Activated naive CD4-positive, alpha-beta T cell treated with anti-CD3 and anti-CD28 coated beads, Interleukin-2, amount 50 U/mL, for 16 hours (primary cell): ENCODE measurements at regions not wholly inside any gene's neighbourhood (a gene's known extent, or its start where the extent isn't known, plus 50 kb on each side); places are given as distances from the start of the nearest gene placed in this dataset.
"Not testable (repeated sequence)": the region's sequence is repeated elsewhere in the genome, so short reads cannot be mapped to it uniquely, and the experiment has no call there.

Experiments used
- DNase-seq: peaks from one replicate; pipeline ENCODE4 v3.0.0-alpha.2; 2020

DNA sequence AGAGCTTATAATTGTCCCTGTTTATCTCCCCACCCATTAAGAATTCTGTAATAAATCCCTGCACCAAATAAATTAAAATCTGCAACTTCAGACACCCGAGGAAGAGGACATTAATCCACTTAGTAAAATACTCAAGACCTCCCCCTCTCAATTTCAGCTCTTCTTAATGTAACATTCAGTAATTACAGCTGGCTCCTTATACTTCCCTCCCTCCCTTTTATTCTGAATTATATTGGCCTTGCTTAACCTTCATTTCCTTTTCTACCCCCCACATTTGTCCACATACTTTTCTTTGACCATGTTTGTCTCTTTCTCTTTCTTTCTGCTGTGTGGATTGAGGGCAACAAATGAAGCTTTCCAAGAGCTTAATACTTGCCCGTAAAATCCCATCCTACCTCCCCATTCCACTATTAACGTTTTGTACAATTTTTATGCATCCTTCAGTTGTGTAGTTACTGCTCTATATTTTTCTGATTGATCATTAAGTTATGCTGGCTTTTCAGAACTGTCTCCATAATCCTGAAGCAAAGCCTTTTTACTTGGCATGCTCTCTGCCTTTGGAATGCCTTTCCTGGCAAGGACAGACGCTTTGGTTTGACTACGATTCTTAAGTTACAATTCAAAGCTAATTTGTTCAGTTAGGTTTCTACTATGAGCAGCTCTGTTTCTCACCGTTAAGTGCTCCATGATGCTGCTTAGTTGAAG is 580.1 kb downstream of the ZEB2 start:
- no peak for DNase-seq

DNA sequence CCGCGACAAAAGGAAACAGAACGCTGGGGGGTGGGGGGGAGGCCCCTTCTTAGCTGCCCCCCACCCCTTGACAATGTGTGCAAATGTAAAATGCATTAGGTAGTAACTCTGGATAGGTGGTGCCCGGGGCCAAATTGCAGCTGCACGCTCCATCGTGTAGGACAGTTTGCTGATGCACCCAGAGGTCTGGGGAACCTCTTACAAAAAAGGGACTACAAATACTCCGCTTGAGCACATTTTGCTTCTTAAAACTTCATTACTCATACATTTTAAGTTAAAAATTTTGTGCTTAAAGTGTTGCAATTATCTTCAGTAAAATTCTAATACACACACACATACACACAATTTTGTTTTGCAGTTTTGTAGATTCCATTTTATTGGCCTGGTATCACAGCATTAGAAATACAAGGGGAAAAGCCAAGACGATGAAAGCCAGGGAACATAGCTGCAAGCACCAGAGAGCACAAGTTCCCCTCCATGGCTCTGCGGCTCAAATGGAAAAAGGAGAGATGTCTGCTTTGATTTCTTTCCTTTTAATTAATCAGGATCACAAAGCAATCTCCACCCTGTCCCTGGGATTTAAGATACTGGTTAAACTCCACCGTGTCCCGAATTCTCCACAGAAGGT is 582.1 kb downstream of the ZEB2 start:
- DNase-seq = no peak

DNA sequence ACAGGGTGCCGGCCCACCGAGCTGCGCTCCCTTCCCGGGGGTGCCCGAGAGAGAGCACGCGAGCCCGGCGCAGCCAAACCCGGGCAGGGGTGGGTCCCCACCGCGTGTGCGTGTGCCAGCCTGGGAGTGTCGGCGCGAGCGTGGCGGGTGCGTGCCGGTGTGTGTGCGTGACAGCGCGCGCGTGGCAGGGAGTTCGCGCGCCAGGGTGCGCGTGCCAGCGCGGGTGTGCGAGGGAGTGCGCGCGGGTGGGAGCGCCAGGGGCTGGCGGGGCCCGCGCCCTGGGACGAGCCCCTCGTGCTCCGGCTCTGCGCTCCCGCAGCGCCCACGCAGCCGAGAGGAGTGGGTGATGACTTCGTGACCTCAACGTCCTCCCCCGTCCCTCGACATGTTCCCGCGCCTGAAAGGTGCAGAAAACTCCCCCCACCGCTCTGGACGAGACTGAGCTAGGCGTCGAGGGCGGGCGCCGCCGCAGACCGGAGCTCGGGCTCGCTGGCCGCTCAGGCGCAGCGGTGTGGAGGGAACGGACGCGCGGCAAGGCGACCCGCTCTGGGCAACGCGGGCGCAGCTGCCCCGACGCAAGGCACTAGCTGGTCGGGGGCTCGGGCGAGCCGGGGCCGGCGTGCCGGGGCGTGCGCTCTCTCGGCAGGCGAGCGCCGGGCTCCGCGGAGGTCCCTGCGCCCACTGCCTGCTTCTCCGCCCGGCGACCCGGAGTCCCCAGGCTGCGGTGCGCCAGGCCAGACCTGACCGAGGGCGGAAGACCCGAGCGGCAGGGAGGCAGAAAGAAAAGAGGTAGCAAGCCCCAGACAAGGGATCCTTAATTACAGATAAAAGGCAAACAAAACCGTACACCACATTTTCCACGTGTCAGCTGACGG is 582.8 kb downstream of the ZEB2 start:
- peak; percentile 13 for DNase-seq

DNA sequence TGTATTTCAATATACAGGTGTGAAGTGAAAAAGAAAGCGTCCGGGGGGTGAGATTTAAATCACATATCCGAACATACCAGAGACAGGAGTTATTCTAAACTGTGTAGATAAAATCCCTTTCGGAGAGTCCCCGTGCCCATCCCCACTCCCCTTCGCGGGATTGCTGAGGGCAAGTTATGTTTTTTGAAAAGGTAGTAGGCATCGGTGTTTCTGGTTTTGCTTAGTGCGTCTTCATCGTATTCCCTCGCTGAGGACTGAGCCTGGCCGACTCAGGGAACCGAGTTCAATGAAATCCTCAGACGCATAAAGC is 583.4 kb downstream of the ZEB2 start:
- DNase-seq = no peak

DNA sequence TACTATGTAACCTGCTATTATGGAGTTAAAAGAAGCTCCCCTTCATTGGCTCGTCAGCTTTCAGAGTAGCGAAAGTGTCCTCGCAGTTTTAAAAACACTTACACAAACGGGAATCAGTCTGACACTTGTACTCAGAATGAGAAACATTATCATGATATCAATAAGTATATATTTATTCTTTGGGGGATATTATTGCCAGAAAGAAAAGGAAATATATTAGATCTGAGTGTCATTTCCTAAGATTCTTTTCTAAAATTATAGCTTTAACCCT is 584.5 kb downstream of the ZEB2 start:
- no peak for DNase-seq

DNA sequence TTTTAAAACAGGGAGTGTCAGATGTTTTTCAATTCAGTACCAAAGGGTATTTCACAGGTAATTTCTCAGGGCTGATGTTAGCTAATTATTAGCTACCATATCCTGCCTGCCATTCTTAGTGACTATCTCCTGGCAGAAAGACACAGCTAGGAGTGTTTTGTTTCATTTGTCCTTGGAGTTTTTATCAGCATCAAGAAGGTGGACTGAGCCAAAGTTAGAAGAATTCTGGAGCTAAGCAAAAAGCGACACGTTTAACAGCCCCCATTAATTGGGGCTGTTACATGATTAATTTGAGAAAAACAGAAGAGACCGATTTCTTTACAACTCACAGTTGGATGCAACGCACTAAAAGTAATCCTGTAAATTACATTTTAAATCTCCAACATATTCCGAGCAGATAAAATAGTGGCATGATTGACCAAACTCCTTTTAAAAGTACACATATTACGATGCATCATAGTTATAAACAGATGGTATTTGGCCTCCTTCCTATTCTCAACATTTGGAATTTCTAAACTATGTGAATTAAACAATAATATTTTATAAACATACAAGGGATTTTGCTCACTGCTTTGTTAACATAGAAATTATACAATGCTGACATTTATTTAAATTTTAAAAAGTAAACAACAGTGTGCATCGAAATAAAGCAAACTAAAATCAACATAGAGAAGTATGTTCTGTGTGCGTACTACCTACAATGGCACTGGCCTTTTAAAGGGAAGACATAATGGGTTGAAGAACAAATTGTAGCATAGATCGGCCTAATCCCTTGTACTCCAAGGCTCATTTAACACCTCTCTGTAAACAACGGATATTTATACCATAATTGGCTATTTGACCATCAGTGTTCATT is 585.1 kb downstream of the ZEB2 start:
- DNase-seq = no peak

DNA sequence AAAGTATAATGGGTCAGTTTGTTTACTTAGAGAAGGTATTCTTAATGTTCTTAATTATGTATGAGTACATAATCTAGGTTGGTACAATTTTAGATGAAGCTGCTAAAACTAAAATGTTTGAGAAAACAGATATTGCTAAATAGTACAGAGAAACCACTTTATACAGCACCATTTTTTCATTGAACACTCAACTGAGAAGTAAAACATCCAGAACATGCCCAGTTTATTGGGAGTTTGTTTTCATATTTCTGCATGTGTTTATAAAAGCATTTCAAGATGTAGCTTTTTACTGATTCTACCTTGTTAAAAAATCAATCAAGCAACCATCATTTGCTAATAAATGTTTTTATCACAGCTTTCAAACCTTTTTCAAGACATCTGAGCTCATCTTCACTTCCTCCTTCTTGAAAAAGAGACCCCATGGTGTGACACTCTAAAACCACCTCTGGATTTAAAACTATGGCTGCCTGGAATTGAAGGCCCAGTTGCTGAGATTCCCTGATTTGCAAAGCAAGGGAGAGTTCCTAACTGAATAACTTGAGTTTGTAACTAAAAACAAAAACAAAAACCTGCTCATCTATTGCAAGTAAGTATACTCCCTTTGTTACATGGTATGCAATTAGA is 585.9 kb downstream of the ZEB2 start:
- DNase-seq = no peak

DNA sequence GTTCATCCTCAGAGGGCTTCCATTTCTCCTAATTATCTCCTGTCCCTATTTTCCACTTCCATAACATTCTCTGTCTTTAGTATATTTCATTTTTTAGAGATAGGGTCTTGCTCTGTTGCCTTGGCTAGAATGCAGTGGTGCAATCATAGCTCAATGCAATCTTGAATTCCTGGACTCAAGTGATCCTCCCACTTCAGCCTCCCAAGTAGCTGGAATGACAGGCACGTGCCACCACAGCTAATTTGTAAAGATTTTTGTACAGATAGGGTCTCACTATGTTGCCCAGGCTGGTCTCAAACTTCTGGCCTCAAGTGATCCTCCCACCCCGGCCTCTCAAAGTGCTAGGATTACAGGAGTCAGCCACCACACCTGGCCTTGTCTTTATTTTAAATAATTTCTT is 589.0 kb downstream of the ZEB2 start:
- no peak for DNase-seq

DNA sequence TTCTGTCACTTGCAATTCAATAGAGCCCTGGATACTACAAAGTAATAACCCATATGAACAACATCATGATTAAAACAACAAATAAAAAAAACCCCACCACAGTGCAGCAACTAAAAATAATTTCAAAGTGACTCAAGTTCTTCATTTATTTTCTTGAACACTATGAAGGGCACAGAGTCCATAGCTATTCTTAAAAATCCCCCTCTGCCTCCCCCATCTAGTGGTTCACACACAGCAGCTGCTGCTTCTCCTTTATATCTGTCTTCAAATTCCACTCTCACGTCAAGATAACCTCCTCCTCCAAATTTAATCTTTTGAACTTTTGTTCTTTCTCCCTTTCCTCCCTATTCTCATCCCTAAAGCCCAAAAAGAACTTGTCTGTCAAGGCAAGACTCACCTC is 591.3 kb downstream of the ZEB2 start:
- no peak for DNase-seq

DNA sequence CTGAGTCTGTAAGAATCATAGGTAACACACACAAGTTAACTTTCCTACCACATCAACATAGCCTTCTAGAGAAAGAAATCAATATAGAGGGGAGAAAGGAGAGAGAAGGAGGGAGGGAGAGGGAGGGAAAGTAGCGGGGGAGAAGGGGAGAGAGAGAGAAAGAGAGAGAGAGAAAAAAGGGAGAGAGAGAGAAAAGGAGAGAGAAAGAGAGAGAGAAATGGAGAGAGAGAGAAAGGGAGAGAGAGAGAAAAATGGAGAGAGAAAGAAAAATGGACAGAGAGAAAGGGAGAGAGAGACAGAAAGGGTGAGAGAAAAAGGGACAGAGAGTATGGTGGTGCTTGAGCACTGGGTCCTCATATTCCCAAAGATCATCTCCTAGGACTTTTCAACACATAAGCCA is 591.7 kb downstream of the ZEB2 start:
- no peak for DNase-seq

DNA sequence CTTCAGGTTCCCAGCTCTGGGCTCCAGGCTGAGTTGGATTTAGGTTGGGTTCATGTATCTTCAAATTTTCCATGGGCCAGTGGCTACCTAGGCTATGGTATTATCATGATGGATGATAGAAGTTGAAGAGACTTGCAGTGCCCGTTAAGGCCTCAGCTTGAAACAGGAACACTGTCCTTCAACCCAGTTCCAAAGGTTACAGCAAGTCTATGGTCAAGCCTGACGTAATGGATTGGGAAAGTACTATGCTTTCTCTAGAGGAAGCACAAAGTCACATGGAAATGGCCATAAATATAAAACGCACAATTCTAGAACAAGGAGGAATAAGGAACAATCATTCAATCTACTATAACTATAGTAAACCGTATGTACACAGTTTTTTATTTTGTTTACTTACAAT is 593.2 kb downstream of the ZEB2 start:
- no peak for DNase-seq

DNA sequence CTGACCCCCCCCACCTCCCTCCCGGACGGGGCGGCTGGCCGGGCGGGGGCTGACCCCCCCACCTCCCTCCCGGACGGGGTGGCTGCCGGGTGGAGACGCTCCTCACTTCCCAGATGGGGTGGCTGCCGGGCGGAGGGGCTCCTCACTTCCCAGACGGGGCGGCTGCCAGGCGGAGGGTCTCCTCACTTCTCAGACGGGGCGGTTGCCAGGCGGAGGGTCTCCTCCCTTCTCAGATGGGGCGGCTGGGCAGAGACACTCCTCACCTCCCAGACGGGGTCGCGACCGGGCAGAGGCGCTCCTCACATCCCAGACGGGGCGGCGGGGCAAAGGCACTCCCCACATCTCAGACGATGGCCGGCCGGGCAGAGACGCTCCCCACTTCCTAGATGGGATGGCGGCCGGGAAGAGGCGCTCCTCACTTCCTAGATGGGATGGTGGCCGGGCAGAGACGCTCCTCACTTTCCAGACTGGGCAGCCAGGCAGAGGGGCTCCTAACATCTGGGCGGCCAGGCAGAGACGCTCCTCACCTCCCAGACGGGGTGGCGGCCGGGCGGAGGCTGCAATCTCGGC is 597.6 kb downstream of the ZEB2 start:
- DNase-seq = not testable (repeated sequence)

DNA sequence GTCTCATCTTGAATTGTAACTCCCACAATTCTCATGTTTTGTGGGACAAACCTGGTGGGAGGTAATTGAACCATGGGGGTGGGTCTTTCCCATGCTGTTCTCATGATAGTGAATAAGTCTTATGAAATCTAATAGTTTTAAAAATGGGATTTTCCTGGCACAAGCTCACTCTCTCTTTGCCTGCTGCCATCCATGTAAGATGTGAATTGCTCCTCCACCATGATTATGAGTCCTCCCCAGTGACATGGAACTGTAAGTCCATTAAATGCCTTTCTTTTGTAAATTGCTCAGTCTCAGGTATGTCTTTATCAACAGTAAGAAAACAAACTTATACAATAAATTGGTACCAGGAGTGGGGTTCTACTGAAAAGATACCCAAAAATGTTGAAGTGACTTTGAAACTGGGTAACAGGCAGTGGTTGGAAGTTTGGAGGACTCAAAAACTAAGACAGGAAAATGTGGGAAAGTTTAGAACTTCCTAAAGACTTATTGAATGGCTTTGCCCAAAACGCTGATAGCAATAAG is 601.4 kb downstream of the ZEB2 start:
- DNase-seq = no peak

DNA sequence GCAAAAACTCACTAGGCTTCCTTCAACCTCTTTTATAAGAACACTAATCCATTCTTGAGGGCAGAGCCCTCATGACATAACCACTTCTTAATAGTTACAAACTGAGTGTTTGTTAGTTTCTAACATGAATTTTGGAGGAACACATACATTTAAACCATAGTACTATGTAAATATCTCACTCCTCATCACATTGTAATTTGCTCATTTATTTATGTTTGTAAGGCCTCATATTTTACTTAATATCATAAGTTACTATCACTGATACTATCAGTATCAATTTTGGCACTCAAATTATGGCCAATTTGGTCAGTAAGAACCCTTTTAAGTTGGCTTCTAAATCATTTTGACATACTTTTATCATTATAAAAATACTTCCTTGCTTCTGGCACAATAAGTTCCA is 603.1 kb downstream of the ZEB2 start:
- no peak for DNase-seq

DNA sequence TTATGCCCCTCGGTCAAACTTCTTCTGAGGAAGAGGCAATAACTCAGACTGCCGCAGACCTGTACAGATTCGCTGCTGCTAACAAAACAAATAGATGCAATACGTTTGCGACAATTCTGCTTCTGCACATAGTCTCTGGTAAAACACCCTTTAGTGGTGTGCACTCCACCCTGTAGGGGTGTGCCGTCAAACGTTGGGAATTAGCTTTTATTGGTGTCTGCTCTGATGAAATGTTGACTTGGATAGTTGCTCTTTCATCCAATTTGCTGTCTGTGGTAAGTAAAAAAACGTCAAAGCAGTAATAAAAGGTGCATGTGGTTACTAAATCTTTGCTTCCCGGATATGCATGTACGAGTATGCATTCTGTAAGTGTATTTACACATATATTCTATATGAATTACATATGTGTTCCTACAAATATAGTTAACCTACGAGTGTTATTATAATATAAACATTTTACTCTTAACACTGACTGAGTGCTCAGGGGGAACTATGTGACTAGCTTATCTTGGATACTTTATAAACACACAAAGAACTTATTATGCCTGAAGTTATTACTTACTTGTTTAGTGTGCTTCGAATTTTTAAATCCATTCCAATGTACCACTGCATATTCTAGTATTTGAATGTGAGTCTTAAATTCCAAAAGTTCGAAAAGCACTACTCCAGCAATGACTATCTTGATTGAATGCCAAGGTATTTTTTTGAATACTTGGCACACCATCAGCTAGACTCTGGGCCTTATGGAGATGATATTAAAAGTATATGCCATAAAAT is 610.2 kb downstream of the ZEB2 start:
- no peak for DNase-seq

DNA sequence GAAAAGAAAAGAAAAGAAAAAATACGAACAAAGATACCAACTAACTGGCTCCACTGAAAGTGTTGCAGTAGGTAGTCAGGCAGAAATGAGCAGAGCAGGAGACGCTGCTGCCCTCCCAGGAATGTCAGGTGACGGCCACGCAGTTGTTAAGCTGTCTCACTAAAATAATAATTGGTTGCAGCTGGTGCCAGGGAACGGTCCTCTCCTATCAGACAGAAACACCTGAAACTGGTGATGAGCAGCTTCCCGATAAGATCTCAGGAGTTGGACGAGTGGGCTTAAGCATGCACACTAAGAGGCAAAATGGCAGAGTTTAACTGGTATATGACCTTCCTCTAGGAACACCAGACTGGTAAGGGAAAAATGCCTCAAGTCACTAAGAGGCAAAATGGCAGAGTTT is 611.1 kb downstream of the ZEB2 start:
- DNase-seq = no peak

DNA sequence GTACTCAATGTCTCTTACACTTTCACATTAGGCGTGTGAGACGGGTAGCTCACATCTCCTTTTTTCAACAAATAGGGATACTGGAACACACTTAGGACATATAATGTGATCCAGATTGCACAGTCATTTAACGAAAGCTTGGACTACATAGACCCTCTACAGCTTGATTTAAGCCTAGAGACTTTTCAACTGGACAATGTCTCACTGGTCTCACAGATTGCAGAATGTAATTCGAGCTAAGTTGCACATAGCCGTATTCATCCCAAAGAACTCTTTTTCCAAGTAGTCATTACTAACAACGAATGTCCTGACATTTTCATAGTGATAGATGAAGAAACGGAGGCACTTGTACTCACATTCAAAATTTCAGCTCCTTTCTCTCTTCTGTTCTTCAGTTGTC is 612.1 kb downstream of the ZEB2 start:
- DNase-seq = no peak

DNA sequence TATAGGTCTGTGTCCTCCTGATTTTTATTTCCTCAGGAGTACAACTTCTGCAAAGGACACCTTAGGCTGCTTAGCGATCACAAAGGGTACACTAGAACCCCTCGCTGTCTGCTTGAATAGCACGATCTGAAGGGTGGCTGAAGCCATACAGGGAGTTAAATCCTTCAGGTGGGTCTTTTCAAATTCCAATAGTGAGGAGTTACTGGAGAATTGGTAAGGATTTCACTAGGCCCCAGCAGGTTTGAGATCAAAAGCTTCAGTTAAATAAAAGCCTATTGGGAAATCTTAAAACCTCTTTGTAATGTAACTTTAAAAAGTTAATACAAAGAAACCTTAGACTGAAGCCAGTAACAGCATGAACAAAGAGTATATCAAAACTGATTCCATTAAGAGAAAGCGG is 613.1 kb downstream of the ZEB2 start:
- DNase-seq = no peak

DNA sequence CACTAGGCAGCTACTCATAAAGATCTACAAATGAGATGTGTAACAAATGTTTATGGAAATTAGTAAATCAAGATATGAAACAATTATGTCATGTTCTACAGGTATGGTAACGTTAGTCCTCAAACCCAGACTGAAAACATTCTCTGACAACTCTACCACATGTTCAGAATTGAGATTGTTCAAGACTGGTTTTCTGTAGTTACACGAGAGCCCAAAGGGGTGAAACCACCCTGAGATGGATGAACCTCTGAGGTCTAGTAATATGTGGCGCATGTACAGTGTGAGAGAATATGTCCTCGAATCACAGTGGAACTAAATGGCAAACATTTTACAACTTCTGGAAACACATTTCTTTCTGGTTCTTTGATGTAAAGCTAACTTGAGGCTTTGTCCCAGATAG is 614.3 kb downstream of the ZEB2 start:
- no peak for DNase-seq

DNA sequence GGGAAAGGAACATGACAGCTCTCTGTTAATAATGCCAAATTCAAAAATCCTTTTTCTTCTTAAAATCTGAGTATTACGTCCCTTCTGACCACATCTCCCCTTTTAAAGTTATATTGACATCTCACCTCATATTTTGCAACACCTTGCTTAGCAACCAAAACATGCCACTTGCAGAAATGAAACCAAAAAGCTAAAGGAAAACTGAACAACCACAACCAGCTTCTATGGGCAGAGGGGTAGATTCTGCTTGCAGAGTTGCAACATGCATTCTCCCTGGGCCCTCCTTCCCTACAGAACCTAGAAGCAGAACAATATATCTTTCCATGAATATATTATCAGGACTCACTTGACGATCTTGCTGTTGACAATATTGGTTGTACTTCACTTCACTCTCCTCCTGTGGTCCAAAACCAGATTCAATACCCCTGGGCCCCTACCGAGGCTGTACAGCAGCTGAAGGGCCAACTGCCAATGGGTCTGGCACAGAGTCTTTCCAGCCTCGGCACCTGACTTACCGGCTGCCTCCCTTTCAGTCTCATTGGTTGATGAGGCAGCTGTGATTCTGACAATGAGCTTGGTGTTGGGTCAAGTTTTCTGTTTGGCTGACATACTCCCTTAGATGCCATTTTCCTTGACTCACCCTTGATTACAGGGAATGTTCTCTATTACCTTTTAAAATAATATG is 616.6 kb downstream of the ZEB2 start:
- no peak for DNase-seq
